ENCODE measurements at regions not wholly inside any gene's neighbourhood (a gene's known extent, or its start where the extent isn't known, plus 50 kb on each side); places are given as distances from the start of the nearest gene placed in this dataset.

GRCh38 chr6:22896696-22897095 lies 327.3 kb downstream of the HDGFL1 start:
- TF ChIP-seq, protein P1, sequence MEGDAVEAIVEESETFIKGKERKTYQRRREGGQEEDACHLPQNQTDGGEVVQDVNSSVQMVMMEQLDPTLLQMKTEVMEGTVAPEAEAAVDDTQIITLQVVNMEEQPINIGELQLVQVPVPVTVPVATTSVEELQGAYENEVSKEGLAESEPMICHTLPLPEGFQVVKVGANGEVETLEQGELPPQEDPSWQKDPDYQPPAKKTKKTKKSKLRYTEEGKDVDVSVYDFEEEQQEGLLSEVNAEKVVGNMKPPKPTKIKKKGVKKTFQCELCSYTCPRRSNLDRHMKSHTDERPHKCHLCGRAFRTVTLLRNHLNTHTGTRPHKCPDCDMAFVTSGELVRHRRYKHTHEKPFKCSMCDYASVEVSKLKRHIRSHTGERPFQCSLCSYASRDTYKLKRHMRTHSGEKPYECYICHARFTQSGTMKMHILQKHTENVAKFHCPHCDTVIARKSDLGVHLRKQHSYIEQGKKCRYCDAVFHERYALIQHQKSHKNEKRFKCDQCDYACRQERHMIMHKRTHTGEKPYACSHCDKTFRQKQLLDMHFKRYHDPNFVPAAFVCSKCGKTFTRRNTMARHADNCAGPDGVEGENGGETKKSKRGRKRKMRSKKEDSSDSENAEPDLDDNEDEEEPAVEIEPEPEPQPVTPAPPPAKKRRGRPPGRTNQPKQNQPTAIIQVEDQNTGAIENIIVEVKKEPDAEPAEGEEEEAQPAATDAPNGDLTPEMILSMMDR (conservative IDR thresholded peaks at IDR 0.05; ENCODE audit: low read length) = no peak
- TF ChIP-seq EZH2phosphoT487 (IDR thresholded peaks at IDR 0.05; ENCODE audit: borderline replicate concordance) = no peak

Data from Loucy (cell line).